Thyroid gland (tissue), 4 donors: ENCODE measurements at regions not wholly inside any gene's neighbourhood (a gene's known extent, or its start where the extent isn't known, plus 50 kb on each side); places are given as distances from the start of the nearest gene placed in this dataset.

Experiments used
- CTCF ChIP-seq, 6 experiments: fragments of 200-600 bp in 3 of 6; fragments of 450-650 bp in 3 of 6; sonication (generic) in 3 of 6; IDR thresholded peaks; one replicate each; pipeline ENCODE4 v1.5.1; 2016 to 2019; ENCODE audit warnings: antibody characterized with exemption in 6 of 6, mild to moderate bottlenecking in 2 of 6, inconsistent platforms in 1 of 6, moderate library complexity in 1 of 6
- POLR2A ChIP-seq, 2 donors: fragments of 450-650 bp; IDR thresholded peaks; one replicate each; pipeline ENCODE4 v1.6.1; 2017; ENCODE audit warnings: antibody characterized with exemption in 2 of 2, mild to moderate bottlenecking in 2 of 2, moderate library complexity in 1 of 2

DNA sequence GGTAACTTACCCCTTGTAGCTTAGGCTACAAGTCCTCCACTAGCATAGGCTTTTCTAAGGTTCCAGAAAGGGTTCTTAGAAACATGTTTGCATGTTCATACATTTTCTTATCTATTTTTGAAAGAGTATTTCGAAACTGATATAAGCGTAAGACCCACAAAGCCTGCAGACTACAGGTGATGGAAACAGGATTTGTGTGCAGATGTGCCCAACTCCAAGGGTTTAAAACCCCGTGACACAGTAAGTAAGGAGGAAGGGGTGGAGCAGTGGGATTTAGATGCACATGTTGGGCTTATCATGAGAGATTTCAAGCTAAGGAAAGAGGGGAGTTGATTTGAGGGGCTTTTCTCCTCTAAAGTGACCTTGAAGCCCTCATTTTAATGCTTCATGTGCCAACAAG, 164.7 kb downstream of the LTN1 start:
- TF ChIP-seq CTCF (IDR thresholded peaks at IDR 0.05), result no peak
- no peak for TF ChIP-seq POLR2A (IDR thresholded peaks at IDR 0.05)
